Natural killer cell (primary cell): ENCODE measurements at regions not wholly inside any gene's neighbourhood (a gene's known extent, or its start where the extent isn't known, plus 50 kb on each side); places are given as distances from the start of the nearest gene placed in this dataset.

ENCODE experiments used
- ATAC-seq, 3 donors: fragments of 150-1000 bp in 2 of 3; fragments of 200-7000 bp in 1 of 3; cut with Tn5 transposase; 1 replicate in 1 of 3; 2 replicates in 2 of 3; pipeline ENCODE4 v1.10.0; 2021; ENCODE audit warnings: mild to moderate bottlenecking in 2 of 3, moderate library complexity in 2 of 3
- DNase-seq, 2 donors: peaks; one replicate each; pipeline versions ENCODE4 v3.0.0 to v3.0.0-alpha.2; 2013 to 2021; ENCODE audit warnings: mixed read lengths in 1 of 2
- H3K27ac ChIP-seq: one replicate; pipeline ENCODE4 v1.5.1; 2013; ENCODE audit warnings: mild to moderate bottlenecking, low read length
- H3K27me3 ChIP-seq: one replicate; pipeline ENCODE4 v1.6.1; 2013; ENCODE audit warnings: low read length; ENCODE audit not compliant: control insufficient read depth, insufficient read depth
- H3K36me3 ChIP-seq: one replicate; pipeline ENCODE4 v1.6.1; 2013; ENCODE audit warnings: low read length; ENCODE audit not compliant: control insufficient read depth, insufficient read depth
- H3K4me1 ChIP-seq: one replicate; pipeline ENCODE4 v1.6.1; 2013; ENCODE audit warnings: low read length; ENCODE audit not compliant: control insufficient read depth, insufficient read depth
- H3K4me3 ChIP-seq: one replicate; pipeline ENCODE4 v1.5.1; 2013; ENCODE audit warnings: low read length
- H3K9me3 ChIP-seq: one replicate; pipeline ENCODE4 v1.6.1; 2013; ENCODE audit warnings: low read length; ENCODE audit not compliant: control insufficient read depth, insufficient read depth
- H3K27ac Mint-ChIP-seq, 2 donors: one replicate each; pipeline ENCODE4 v1.8.0; 2022; ENCODE audit warnings: mild to moderate bottlenecking in 2 of 2, mixed read lengths in 2 of 2, moderate library complexity in 1 of 2
- H3K27me3 Mint-ChIP-seq, 2 donors: one replicate each; pipeline ENCODE4 v1.8.0; 2022; ENCODE audit warnings: low read depth in 2 of 2, mixed read lengths in 2 of 2
- H3K36me3 Mint-ChIP-seq: one replicate; pipeline ENCODE4 v1.8.0; 2022; ENCODE audit warnings: mixed read lengths
- H3K4me1 Mint-ChIP-seq, 2 donors: one replicate each; pipeline ENCODE4 v1.8.0; 2022; ENCODE audit warnings: mixed read lengths in 2 of 2
- H3K4me3 Mint-ChIP-seq: one replicate; pipeline ENCODE4 v1.8.0; 2022; ENCODE audit warnings: mild to moderate bottlenecking, moderate library complexity, mixed read lengths
- H3K9me3 Mint-ChIP-seq, 2 donors: one replicate each; pipeline ENCODE4 v1.8.0; 2022; ENCODE audit warnings: mixed read lengths in 2 of 2
- CTCF ChIP-seq: fragments of 200-600 bp; IDR thresholded peaks from one replicate; pipeline ENCODE4 v1.8.0; 2022; ENCODE audit warnings: antibody characterized with exemption
- WGBS: methylation state at CpG from one replicate; pipeline ENCODE4 v1.1.7; 2013; ENCODE audit warnings: missing lambda C conversion rate; ENCODE audit not compliant: insufficient coverage; 5-methylcytosine and 5-hydroxymethylcytosine counted together
- intact Hi-C: fragments of 100-400 bp; cut with micrococcal nuclease; formaldehyde crosslinking; loops from one replicate; pipeline ENCODE4 v1.14.2; 2022

DNA sequence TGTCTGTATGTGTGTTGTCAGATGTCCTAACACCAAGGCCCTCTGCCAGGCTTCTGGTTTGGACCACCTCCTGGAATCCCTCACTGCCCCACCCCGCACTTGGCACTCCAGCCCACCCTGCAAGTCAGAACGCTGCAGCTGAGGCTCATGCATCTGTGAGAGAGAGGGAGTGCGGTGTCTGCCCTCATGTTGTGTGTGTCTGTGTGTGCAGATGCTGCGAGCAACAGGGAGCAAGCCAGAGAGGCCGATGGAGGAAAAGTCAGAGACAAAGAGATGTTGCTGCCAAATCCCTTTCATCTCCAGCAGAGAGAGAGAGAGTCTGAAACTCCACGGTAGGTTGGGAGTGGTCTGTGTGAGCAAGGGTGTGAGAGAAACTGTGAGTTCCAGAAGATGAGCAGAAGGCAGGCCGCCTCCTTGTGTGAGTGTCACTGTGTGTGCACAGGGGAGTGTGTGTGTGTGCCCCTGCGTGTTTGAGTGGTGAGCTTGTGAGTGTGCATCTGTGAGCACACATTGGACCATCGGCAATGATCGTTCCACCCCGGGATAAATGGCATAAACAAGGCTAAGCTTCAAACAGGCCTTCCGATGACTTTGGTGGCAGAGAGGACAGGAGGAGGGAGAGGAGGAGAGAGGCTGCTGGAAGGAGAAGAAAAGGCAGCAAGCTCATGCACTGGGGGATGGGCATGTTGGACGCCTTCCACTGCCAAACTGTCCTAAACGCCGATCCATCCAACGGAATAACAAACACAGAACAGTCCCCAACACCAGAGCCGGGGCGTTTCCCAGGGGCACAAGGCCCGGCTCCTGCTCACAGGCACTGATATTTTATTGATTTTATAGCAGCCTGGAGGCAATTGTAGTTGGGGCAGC lies 99.2 kb upstream of the GRIK3 start:
- Mint-ChIP-seq H3K36me3 (no peaks in the 10 kb centered on the region), H3K27ac (no peak overlapping the region), H3K9me3 (no peaks in the 10 kb centered on the region), H3K4me1 (no peaks in the 10 kb centered on the region), H3K27me3 (peaks cover 18 to 39% of the 10 kb centered on the region in 2 donors), H3K4me3 (no peak overlapping the region)
- DNase-seq (no peak), ATAC-seq (no peak)
- intact Hi-C loops, result no loop called here
- Histone ChIP-seq H3K4me1 (no peaks in the 10 kb centered on the region), H3K27me3 (no peaks in the 10 kb centered on the region), H3K9me3 (no peaks in the 10 kb centered on the region), H3K36me3 (no peaks in the 10 kb centered on the region), H3K27ac (no peak overlapping the region), H3K4me3 (no peak overlapping the region)
- no peak for TF ChIP-seq CTCF
- 85% methylated on average over 19 of the region's 19 CpGs for WGBS

GRCh38 chr1:37134599-37134998 lies 100.3 kb upstream of the GRIK3 start:
- Histone ChIP-seq H3K36me3 (no peaks in the 10 kb centered on the region), H3K4me3 (no peak overlapping the region), H3K27ac (no peak overlapping the region), H3K27me3 (no peaks in the 10 kb centered on the region), H3K9me3 (no peaks in the 10 kb centered on the region), H3K4me1 (no peaks in the 10 kb centered on the region)
- H3K4me1 Mint-ChIP-seq, result no peaks in the 10 kb centered on the region
- H3K36me3 Mint-ChIP-seq, result no peaks in the 10 kb centered on the region
- DNase-seq (no peak), ATAC-seq (no peak)
- H3K27me3 Mint-ChIP-seq, result peaks cover 14 to 28% of the 10 kb centered on the region in 2 donors
- 82% methylated on average over 4 of the region's 4 CpGs for WGBS
- no peak overlapping the region for H3K27ac Mint-ChIP-seq
- TF ChIP-seq CTCF, result no peak
- no peaks in the 10 kb centered on the region for H3K9me3 Mint-ChIP-seq
- H3K4me3 Mint-ChIP-seq, result no peak overlapping the region
- intact Hi-C loops, result no loop called here

- no peaks in the 10 kb centered on the region for H3K36me3 ChIP-seq
- H3K4me1 Mint-ChIP-seq, result no peaks in the 10 kb centered on the region
- H3K9me3 Mint-ChIP-seq, result no peaks in the 10 kb centered on the region
- TF ChIP-seq CTCF, result no peak
- no peak overlapping the region for H3K27ac ChIP-seq
- intact Hi-C loops, result no loop called here
- no peak overlapping the region for H3K4me3 Mint-ChIP-seq
- 79% methylated on average over 8 of the region's 8 CpGs for WGBS
- H3K27ac Mint-ChIP-seq, result no peak overlapping the region
- H3K27me3 Mint-ChIP-seq, result peaks cover 13 to 27% of the 10 kb centered on the region in 2 donors
- no peak for DNase-seq
- no peak for ATAC-seq
- H3K36me3 Mint-ChIP-seq, result no peaks in the 10 kb centered on the region
- H3K4me3 ChIP-seq, result no peak overlapping the region
- no peaks in the 10 kb centered on the region for H3K27me3 ChIP-seq
- no peaks in the 10 kb centered on the region for H3K9me3 ChIP-seq
- H3K4me1 ChIP-seq, result no peaks in the 10 kb centered on the region
Observed at GRCh38 chr1:37135032-37135431, 100.7 kb upstream of the GRIK3 start.

DNA sequence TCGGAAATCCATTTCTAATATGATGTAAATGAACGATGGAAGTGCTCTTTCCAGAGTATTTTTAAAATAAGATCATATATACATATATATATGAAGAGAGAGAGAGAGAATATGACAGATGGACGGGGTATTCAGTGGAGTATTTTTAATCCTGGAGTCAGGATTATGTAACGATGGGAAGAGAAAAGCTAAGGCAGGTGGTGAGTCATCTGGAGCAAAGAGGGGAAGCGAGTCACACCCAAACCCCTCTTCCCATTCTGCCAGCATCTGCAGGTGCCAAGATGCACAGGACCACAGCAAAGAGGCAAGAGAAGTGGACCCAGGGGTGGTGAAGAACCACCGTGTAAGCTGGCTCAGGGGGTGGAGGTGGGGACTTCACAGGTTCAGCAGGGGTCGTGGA lies 102.7 kb upstream of the GRIK3 start:
- Histone ChIP-seq H3K4me1 (no peaks in the 10 kb centered on the region), H3K4me3 (no peak overlapping the region), H3K9me3 (no peaks in the 10 kb centered on the region), H3K27me3 (no peaks in the 10 kb centered on the region), H3K27ac (no peak overlapping the region), H3K36me3 (no peaks in the 10 kb centered on the region)
- DNase-seq, result no peak
- intact Hi-C loops, result no loop called here
- H3K27ac Mint-ChIP-seq, result no peak overlapping the region
- H3K4me1 Mint-ChIP-seq, result no peaks in the 10 kb centered on the region
- 43% methylated on average over 3 of the region's 7 CpGs for WGBS
- H3K36me3 Mint-ChIP-seq, result no peaks in the 10 kb centered on the region
- peaks cover 12 to 16% of the 10 kb centered on the region in 2 donors for H3K27me3 Mint-ChIP-seq
- H3K9me3 Mint-ChIP-seq, result no peaks in the 10 kb centered on the region
- no peak for ATAC-seq
- H3K4me3 Mint-ChIP-seq, result no peak overlapping the region
- no peak for TF ChIP-seq CTCF
